Vagina (tissue), 2 donors: ENCODE measurements at regions not wholly inside any gene's neighbourhood (a gene's known extent, or its start where the extent isn't known, plus 50 kb on each side); places are given as distances from the start of the nearest gene placed in this dataset.

Source experiments
- POLR2A ChIP-seq, 2 donors: fragments of 450-650 bp; IDR thresholded peaks; one replicate each; pipeline ENCODE4 v1.6.1; 2017; ENCODE audit warnings: antibody characterized with exemption in 2 of 2, mild to moderate bottlenecking in 2 of 2, moderate library complexity in 2 of 2
- TF ChIP-seq, protein P1 (sequence below), 3 experiments: fragments of 450-650 bp in 2 of 3; fragments of 200-600 bp in 1 of 3; sonication (generic) in 1 of 3; IDR thresholded peaks; one replicate each; pipeline ENCODE4 v1.5.1; 2017 to 2019; ENCODE audit warnings: antibody characterized with exemption in 3 of 3, mild to moderate bottlenecking in 2 of 3, moderate library complexity in 2 of 3

DNA sequence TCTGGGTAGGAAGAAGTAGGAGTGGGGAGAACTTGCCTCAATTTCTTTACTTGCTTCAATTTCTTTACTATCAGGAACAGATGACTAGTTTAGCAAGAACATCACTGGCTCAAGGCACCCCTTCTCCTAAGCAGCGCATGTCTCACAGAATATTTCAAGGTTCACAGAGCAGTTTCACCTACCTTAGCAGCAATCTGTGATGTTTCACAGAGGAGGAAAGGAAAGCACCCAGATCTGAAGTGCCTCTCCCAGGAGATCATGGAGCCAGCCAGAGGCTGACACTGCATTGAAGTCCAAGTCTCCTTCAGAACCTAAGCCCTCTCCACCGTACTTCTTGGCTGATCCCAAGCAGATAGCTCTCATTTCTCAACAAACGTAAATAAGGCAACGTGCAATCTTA, 118.7 kb upstream of the PCED1B start:
- TF ChIP-seq, protein P1, sequence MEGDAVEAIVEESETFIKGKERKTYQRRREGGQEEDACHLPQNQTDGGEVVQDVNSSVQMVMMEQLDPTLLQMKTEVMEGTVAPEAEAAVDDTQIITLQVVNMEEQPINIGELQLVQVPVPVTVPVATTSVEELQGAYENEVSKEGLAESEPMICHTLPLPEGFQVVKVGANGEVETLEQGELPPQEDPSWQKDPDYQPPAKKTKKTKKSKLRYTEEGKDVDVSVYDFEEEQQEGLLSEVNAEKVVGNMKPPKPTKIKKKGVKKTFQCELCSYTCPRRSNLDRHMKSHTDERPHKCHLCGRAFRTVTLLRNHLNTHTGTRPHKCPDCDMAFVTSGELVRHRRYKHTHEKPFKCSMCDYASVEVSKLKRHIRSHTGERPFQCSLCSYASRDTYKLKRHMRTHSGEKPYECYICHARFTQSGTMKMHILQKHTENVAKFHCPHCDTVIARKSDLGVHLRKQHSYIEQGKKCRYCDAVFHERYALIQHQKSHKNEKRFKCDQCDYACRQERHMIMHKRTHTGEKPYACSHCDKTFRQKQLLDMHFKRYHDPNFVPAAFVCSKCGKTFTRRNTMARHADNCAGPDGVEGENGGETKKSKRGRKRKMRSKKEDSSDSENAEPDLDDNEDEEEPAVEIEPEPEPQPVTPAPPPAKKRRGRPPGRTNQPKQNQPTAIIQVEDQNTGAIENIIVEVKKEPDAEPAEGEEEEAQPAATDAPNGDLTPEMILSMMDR (IDR thresholded peaks at IDR 0.05): no peak
- TF ChIP-seq POLR2A (IDR thresholded peaks at IDR 0.05): no peak
